ENCODE measurements at regions not wholly inside any gene's neighbourhood (a gene's known extent, or its start where the extent isn't known, plus 50 kb on each side); places are given as distances from the start of the nearest gene placed in this dataset.
"Not testable (repeated sequence)": the region's sequence is repeated elsewhere in the genome, so short reads cannot be mapped to it uniquely, and the experiment has no call there.

GRCh38 chr12:102325108-102325507 is 127.5 kb upstream of the PMCH start:
- not testable (repeated sequence) for TF ChIP-seq POLR2AphosphoS5 (IDR thresholded peaks at IDR 0.05); CTCF (IDR thresholded peaks at IDR 0.05 in 8 of 11, conservative IDR thresholded peaks at IDR 0.05 in 3 of 11); POLR2A (IDR thresholded peaks at IDR 0.05)

Data from spleen (tissue), 7 donors.